Neural cell (in vitro differentiated cells): ENCODE measurements at regions not wholly inside any gene's neighbourhood (a gene's known extent, or its start where the extent isn't known, plus 50 kb on each side); places are given as distances from the start of the nearest gene placed in this dataset.

Experiments
- H2AFZ ChIP-seq: fragments of 200-600, 300-800 bp; sonication (generic), shearing (Covaris generic); 2 replicates; pipeline ENCODE4 v1.6.0; 2014; ENCODE audit warnings: low read depth, mild to moderate bottlenecking, antibody characterized with exemption, low read length, moderate library complexity
- H3F3A ChIP-seq: fragments of 200-600 bp; shearing (Covaris generic); 2 replicates; pipeline ENCODE4 v1.6.1; 2016; ENCODE audit warnings: mild to moderate bottlenecking, moderate library complexity, mixed read lengths, antibody characterized with exemption, low read length; ENCODE audit not compliant: insufficient read depth, poor library complexity, severe bottlenecking
- H3K27ac ChIP-seq: fragments of 200-600, 300-800 bp; sonication (generic), shearing (Covaris generic); 2 replicates; pipeline ENCODE4 v1.5.1; 2014; ENCODE audit warnings: mild to moderate bottlenecking, low read length, moderate library complexity
- H3K27me3 ChIP-seq: fragments of 300-800, 200-600 bp; sonication (generic), shearing (Covaris generic); 2 replicates; pipeline ENCODE4 v1.6.0; 2014; ENCODE audit warnings: mild to moderate bottlenecking, low read depth, low read length, moderate library complexity; ENCODE audit not compliant: insufficient read depth
- H3K36me3 ChIP-seq: fragments of 300-800, 200-600 bp; sonication (generic), shearing (Covaris generic); 2 replicates; pipeline ENCODE4 v1.5.1; 2014; ENCODE audit warnings: mild to moderate bottlenecking, antibody characterized with exemption, low read length, moderate library complexity; ENCODE audit not compliant: insufficient read depth
- H3K4me2 ChIP-seq: fragments of 300-800, 200-600 bp; sonication (generic), shearing (Covaris generic); 2 replicates; pipeline ENCODE4 v1.6.0; 2014; ENCODE audit warnings: mild to moderate bottlenecking, low read length
- H3K4me3 ChIP-seq: fragments of 300-800, 200-600 bp; sonication (generic), shearing (Covaris generic); 2 replicates; pipeline ENCODE4 v1.5.1; 2014; ENCODE audit warnings: mild to moderate bottlenecking, low read length, moderate library complexity
- H3K79me2 ChIP-seq: fragments of 200-600 bp; shearing (Covaris generic); replicated peaks from 2 replicates; pipeline ENCODE4 v1.6.0; 2014; ENCODE audit warnings: mild to moderate bottlenecking, low read length, moderate library complexity; ENCODE audit not compliant: insufficient read depth
- H3K9ac ChIP-seq: fragments of 300-800, 200-600 bp; sonication (generic), shearing (Covaris generic); 2 replicates; pipeline ENCODE4 v1.6.1; 2016; ENCODE audit warnings: mild to moderate bottlenecking, low read length, mixed read lengths
- H3K9me2 ChIP-seq: fragments of 200-600 bp; shearing (Covaris generic); 2 replicates; pipeline ENCODE4 v1.6.1; 2016; ENCODE audit warnings: mild to moderate bottlenecking, low read length, mixed read lengths; ENCODE audit not compliant: insufficient read depth
- H3K9me3 ChIP-seq: fragments of 200-600, 300-800 bp; sonication (generic), shearing (Covaris generic); 2 replicates; pipeline ENCODE4 v1.6.1; 2016; ENCODE audit warnings: mild to moderate bottlenecking, mixed run types, low read length, moderate library complexity, mixed read lengths
- H4K20me1 ChIP-seq: fragments of 200-600 bp; shearing (Covaris generic); 2 replicates; pipeline ENCODE4 v1.6.1; 2016; ENCODE audit warnings: mild to moderate bottlenecking, mixed run types; ENCODE audit not compliant: insufficient read depth
- EP300 ChIP-seq: fragments of 450-650 bp; conservative IDR thresholded peaks from 2 replicates; pipeline ENCODE4 v1.6.1; 2014; ENCODE audit warnings: antibody characterized with exemption, mild to moderate bottlenecking, moderate library complexity; ENCODE audit not compliant: poor library complexity, severe bottlenecking
- EZH2 ChIP-seq: fragments of 200-600, 300-800 bp; shearing (Covaris generic), sonication (generic); IDR thresholded peaks from 2 replicates; pipeline ENCODE4 v1.6.1; 2014; ENCODE audit warnings: antibody characterized with exemption, low read length, borderline replicate concordance, mild to moderate bottlenecking; ENCODE audit not compliant: insufficient read depth, poor library complexity, severe bottlenecking
- MXI1 ChIP-seq: fragments of 450-650 bp; conservative IDR thresholded peaks from 2 replicates; pipeline ENCODE4 v1.6.1; 2014; ENCODE audit warnings: antibody characterized with exemption, mild to moderate bottlenecking; ENCODE audit not compliant: poor library complexity, severe bottlenecking
- POLR2AphosphoS5 ChIP-seq: IDR thresholded peaks from 2 replicates; pipeline ENCODE4 v1.6.1; 2012
- RAD21 ChIP-seq: fragments of 450-650 bp; conservative IDR thresholded peaks from 2 replicates; pipeline ENCODE4 v1.6.1; 2014; ENCODE audit warnings: antibody characterized with exemption, mild to moderate bottlenecking, moderate library complexity
- REST ChIP-seq: IDR thresholded peaks from 2 replicates; pipeline ENCODE4 v1.6.1; 2012; ENCODE audit warnings: borderline replicate concordance
- SMC3 ChIP-seq: fragments of 450-650 bp; conservative IDR thresholded peaks from 2 replicates; pipeline ENCODE4 v1.6.1; 2014; ENCODE audit warnings: antibody characterized with exemption, mild to moderate bottlenecking, moderate library complexity; ENCODE audit not compliant: poor library complexity
- TAF1 ChIP-seq: IDR thresholded peaks from 2 replicates; pipeline ENCODE4 v1.6.1; 2012; ENCODE audit warnings: low read depth
- TF ChIP-seq, protein P1 (sequence below): fragments of 450-650 bp; IDR thresholded peaks from 2 replicates; pipeline ENCODE4 v1.5.1; 2014; ENCODE audit warnings: antibody characterized with exemption, mild to moderate bottlenecking, moderate library complexity; ENCODE audit not compliant: poor library complexity, severe bottlenecking

DNA sequence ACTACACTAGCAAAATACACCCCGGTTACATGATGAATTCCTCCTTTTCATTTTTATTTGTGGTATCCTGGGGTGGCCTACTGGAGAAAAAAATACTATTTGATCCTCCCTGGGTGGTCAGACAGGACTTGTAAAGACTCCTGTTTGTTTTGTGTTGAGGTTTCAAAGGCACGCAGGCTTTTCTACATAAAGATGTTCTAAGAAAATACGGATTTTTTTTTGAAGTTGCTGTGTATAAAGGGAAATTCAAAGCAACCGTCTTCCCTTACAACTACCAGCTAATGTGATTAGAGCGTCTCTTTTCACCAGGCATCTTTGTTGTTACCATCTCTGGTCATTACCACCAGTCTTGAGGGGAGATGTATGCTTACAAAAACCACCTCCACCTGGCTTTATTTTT lies 187.1 kb downstream of the SOX4 start:
- H3K79me2 ChIP-seq: peaks cover 12% of the 10 kb centered on the region
- no peaks in the 10 kb centered on the region for H3K27me3 ChIP-seq
- no peak overlapping the region for H3K4me3 ChIP-seq
- no peaks in the 10 kb centered on the region for H4K20me1 ChIP-seq
- H2AFZ ChIP-seq: no peak overlapping the region
- no peak overlapping the region for H3K27ac ChIP-seq
- no peak overlapping the region for H3K4me2 ChIP-seq
- H3K9me2 ChIP-seq: no peaks in the 10 kb centered on the region
- H3F3A ChIP-seq: no peaks in the 10 kb centered on the region
- H3K9me3 ChIP-seq: no peaks in the 10 kb centered on the region
- H3K9ac ChIP-seq: no peak overlapping the region
- TF ChIP-seq, protein P1, sequence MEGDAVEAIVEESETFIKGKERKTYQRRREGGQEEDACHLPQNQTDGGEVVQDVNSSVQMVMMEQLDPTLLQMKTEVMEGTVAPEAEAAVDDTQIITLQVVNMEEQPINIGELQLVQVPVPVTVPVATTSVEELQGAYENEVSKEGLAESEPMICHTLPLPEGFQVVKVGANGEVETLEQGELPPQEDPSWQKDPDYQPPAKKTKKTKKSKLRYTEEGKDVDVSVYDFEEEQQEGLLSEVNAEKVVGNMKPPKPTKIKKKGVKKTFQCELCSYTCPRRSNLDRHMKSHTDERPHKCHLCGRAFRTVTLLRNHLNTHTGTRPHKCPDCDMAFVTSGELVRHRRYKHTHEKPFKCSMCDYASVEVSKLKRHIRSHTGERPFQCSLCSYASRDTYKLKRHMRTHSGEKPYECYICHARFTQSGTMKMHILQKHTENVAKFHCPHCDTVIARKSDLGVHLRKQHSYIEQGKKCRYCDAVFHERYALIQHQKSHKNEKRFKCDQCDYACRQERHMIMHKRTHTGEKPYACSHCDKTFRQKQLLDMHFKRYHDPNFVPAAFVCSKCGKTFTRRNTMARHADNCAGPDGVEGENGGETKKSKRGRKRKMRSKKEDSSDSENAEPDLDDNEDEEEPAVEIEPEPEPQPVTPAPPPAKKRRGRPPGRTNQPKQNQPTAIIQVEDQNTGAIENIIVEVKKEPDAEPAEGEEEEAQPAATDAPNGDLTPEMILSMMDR: no peak
- no peaks in the 10 kb centered on the region for H3K36me3 ChIP-seq

- Histone ChIP-seq H3K79me2 (peaks cover 8% of the 10 kb centered on the region), H3K9ac (no peak overlapping the region), H3K27me3 (no peaks in the 10 kb centered on the region), H3K36me3 (no peaks in the 10 kb centered on the region), H2AFZ (no peak overlapping the region), H3F3A (no peaks in the 10 kb centered on the region), H3K9me3 (no peaks in the 10 kb centered on the region), H4K20me1 (no peaks in the 10 kb centered on the region), H3K27ac (no peak overlapping the region), H3K9me2 (no peaks in the 10 kb centered on the region), H3K4me3 (no peak overlapping the region), H3K4me2 (no peak overlapping the region)
- TF ChIP-seq REST (no peak), TAF1 (no peak), EZH2 (no peak), SMC3 (no peak), RAD21 (no peak), POLR2AphosphoS5 (no peak), MXI1 (no peak), EP300 (no peak)
- TF ChIP-seq, protein P1: no peak
Measured at GRCh38 chr6:21781128-21781527, 187.6 kb downstream of the SOX4 start.
